ENCODE measurements at regions not wholly inside any gene's neighbourhood (a gene's known extent, or its start where the extent isn't known, plus 50 kb on each side); places are given as distances from the start of the nearest gene placed in this dataset.

GRCh38 chr14:106029959-106030358, 503.6 kb downstream of the TMEM121 start:
- TF ChIP-seq POLR2A (IDR thresholded peaks at IDR 0.05) = no peak
- no peak for TF ChIP-seq CTCF (IDR thresholded peaks at IDR 0.05)
